Testis (tissue), 2 donors: ENCODE measurements at regions not wholly inside any gene's neighbourhood (a gene's known extent, or its start where the extent isn't known, plus 50 kb on each side); places are given as distances from the start of the nearest gene placed in this dataset.

Experiments used
- CTCF ChIP-seq, 3 experiments: fragments of 450-650 bp in 2 of 3; fragments of 200-600 bp in 1 of 3; sonication (generic) in 1 of 3; IDR thresholded peaks; one replicate each; pipeline ENCODE4 v1.5.1; 2016 to 2019; ENCODE audit warnings: antibody characterized with exemption in 3 of 3, mild to moderate bottlenecking in 2 of 3, moderate library complexity in 1 of 3
- POLR2A ChIP-seq: fragments of 450-650 bp; IDR thresholded peaks from one replicate; pipeline ENCODE4 v1.6.1; 2017; ENCODE audit warnings: antibody characterized with exemption, mild to moderate bottlenecking, moderate library complexity

GRCh38 chr3:128561504-128561903 is 68.5 kb upstream of the GATA2 start:
- TF ChIP-seq CTCF (IDR thresholded peaks at IDR 0.05) (no peak), POLR2A (no peak)
